Caki2 (cell line): ENCODE measurements at regions not wholly inside any gene's neighbourhood (a gene's known extent, or its start where the extent isn't known, plus 50 kb on each side); places are given as distances from the start of the nearest gene placed in this dataset.

Experiments used
- DNase-seq: peaks from one replicate; pipeline ENCODE4 v3.0.0-alpha.2; 2015; ENCODE audit warnings: low read depth
- in situ Hi-C: cut with HindIII; loops from 2 replicates; pipeline ENCODE4 v1.10.0; 2016; ENCODE audit warnings: low sequenced_read_pairs, low pct_unique_long_range_greater_than_20kb, mixed read lengths

DNA sequence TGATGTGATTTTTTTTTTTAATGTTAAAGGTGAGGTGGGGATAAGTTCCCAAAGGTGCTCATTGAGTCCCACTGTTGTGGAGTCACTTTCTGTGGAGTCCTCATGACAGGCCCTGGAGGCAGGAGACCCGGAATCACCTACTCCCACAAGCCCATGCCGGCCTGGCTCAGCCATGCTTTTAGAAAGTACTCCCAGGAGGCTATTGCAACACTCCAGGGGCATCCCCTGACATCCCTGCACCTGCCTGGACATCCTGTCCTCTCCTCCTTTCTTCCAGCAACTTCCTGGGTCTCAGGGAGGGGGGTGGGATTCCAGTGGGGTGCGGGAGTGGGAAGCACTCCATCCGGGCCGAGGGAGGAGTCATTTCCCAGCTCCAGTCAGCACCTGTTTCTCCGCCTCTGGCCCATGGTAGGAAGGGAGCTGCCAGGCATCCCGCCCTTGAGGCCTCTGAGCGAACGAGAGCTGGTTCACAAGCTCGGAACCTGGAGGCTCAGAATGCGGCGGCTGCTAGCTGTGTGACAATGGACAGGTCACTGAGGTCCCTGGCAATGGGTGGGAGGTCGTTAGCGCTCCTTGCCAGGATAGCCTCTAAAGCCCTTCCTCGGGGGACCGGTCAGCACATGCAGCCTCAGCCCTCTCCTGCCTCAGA lies 163.9 kb upstream of the ID2 start:
- in situ Hi-C loops = no loop called here
- no peak for DNase-seq

DNA sequence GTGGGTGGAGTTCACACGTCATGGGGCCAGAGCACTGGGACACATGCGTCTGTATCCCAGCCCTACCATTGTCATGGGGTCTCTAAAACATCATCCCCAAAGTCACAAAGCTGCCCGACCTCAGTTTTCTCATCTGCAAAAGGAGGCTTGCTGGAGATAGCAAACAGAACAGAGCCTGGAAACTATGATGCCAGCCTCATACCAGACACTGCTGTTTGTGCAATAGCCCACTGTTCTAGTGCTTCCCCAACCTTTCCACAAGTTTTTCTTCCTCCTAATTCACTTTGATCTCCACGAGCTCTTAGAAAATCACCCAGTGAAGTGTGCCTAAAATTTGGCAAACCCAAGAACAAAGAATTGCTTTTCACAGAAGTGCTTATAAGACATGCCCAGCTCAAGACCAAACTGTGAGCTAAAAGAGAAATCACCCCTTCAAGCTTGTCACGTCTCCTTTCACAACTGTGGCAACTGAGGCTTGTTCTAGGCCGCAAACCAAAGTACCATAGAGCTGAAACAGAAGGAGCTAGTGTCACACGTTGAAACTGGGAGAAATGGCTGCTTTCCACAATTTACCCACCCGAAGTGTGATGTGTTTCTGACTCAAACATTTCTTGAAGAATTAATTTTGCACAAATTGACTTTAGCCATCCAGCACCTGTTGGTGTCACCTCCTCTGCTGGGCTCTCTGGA lies 162.7 kb upstream of the ID2 start:
- in situ Hi-C loops = no loop called here
- no peak for DNase-seq

DNA sequence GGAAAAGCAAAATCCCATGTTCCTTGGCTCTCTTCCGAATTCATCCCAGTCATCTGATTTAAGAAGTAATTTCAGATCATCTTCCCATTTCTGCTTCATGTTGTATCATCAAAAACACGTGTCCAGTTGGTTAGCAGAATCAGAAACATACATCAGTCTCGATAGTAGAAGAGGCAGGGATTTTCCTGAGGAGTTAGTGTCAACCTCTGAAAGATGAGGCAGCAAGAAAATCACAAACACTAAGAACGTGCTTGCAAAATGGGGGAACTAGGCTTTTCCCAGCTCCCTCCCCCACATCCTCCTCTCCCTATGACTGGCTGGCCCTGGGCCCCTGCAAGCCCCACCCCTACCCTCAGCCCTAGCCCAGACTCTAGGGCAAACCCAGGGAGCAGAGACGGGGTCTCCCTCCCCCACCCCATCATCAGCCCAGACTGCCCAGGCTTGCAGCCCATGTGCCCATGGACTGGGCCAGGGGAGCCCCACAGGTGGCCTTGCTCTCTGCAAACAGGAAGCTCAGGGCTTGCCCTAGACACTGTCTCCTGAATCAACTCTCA lies 161.0 kb upstream of the ID2 start:
- no peak for DNase-seq
- in situ Hi-C loops = no loop called here

DNA sequence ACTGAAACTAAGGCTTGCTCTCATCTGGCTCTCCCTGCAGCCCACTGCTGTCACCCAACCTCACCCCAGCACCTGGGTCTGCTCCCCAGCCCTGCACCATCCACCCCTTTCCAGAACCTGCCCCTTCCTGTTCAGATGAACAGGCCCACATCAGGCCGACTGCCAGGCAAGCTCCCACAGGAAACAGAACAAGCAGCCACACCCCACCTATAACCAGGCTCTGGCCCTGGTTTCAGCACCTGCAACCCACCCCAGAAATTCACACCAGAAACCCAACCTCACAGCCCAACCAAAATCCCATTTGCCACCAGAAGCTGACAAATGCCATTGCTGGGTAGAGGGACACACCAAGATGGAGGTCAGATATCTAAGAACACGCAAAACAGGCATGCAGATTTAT lies 159.2 kb upstream of the ID2 start:
- no peak for DNase-seq
- in situ Hi-C loops = no loop called here

DNA sequence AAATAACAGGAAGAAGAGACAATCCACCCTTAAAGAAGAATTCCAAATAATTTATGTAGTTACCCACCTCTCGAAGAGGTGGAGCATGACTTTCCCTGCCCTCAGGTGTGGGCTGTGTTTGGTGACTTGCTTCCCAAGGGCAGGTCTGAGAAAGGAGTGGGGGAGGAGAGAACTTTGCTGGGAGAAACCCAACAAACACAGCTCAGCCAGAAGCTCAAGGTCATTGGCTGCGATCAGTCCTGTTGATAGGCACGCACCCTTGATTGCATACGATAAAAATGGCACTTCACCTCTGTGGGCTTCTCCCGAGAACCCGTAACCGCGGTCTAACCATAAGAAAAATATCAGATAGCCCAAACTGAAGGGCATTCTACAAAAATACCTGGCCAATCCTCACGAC lies 157.5 kb upstream of the ID2 start:
- DNase-seq = no peak
- in situ Hi-C loops = no loop called here

DNA sequence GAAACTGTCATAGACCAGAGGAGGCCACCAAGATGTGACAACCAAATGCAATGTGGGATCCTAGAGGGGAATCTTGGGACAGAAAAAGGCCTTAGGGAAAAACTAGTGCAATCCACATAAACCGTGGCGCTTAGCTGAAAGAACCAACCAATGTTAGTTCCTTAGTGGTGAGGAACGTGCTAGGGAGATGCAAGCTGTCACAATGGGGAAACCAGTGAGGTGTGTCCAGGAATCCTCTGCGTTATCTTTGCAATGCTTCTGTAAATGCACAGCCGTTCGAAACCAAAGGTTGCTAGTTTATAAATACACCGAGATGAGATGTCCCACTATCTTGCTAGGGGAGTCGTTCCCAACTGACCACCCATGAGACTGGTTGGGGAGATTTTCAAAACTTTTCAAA lies 157.0 kb upstream of the ID2 start:
- no peak for DNase-seq
- in situ Hi-C loops = no loop called here

DNA sequence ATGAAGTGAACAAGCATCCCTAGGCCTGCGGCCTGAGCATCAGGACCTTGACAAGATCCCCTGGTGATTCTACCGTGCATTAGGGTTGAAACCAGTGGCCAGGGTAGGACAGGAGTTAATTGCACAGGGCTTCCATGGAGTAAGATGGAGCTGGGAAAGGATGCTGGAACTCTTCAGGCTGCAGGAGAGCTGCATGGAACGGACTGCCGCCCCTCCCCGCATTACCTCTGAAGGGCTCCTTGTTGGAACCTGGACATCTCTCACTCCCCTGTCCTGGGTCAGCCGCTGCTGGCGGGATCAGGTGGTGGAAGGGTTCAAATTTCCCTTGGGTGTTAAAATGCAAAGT lies 156.6 kb upstream of the ID2 start:
- in situ Hi-C loops = no loop called here
- no peak for DNase-seq

DNA sequence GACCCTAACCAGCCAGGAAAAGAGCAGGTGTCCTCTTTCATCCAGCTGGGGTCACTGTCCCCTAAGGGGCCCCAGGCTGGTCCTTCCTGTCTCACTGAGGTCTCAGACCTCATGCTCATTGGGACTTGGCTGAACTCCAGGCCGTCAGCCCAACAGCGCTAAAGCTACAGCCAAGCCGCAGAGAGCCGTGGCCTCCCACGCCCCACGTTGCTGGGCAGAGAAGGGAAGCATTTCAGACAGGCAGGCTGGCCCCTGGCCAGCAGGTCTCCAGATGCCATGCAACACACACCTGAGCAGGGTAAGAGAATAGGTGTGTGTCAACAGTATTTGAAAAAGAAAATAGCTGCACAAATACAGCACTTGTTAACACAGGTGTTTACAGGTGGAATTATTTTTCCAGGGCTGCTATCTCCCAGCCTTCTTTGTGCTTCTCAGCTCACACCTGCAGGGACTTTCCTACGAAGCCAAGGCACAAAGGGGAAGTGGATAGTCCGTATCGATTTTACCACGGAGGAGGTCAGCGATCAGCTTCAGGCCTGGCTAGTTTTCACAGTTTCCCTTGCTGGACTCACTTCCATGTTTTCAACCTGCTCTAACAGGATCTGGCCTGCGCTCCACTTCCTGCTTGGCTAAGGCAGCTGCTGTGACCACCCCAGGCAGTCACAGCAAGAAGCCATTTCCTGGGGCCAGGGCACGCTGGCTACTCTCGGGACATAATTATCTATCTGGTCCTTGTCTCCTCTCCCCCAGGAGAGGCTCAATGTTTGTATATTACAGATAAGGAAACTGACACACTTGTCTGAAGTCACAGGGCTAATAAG lies 156.1 kb upstream of the ID2 start:
- in situ Hi-C loops = no loop called here

DNA sequence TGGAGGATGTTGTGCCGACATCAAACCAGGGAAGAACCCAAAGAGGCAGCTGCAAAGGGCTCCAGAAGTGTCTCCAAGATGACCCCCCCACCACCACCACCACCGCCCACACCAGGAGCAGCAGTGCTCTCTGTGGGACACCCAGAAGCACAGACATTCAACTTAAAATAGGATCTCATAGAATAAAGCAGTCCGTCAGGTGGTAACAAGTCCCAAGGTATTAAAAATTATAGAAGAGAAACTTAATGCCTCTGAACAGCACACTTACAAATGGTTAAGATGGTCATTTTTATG lies 155.5 kb upstream of the ID2 start:
- DNase-seq = no peak
- in situ Hi-C loops = no loop called here

More for the DNA sequence above, 156.1 kb upstream of the ID2 start:
- DNase-seq = no peak

DNA sequence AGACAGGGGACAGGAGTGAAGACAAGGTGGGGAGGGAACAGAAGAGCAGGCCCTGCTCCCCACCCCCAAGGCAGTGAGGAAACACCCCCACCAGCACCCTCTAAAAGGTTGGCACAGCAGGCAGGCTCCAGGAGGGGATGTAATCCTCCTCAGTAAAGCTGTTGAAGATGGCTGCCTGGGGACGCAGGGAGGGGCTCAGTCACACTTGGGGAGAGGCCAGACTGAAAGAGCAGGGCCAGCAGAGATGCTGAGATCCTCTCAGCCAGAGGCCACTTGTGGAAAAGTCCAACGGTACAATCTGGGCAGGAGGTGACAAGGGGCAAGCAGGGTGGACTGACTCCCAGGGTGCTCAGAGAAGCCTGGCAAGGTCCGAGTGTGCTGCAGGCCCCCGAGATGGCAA lies 154.8 kb upstream of the ID2 start:
- in situ Hi-C loops = no loop called here

DNA sequence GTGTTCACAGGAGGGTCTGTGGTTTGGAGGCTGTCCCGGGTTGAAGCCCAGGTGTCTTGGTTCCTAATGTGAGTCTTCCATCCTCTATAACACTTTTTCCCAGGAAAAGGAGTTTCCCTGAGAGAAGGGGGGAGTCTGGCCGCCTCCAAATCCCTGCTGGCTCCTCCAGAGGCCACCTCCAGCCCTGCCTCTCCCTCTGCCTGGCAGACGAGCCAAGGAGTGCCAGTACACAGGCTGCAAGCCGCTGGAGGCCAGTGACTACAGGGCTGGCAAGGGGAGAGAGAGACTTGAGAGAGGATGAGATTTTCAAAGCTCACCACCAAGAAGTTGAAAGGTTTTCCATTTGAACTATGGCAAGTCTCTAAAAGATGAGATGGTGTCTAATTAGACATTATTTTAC lies 154.2 kb upstream of the ID2 start:
- in situ Hi-C loops = no loop called here
- no peak for DNase-seq

More for the DNA sequence above, 154.8 kb upstream of the ID2 start:
- DNase-seq = no peak

DNA sequence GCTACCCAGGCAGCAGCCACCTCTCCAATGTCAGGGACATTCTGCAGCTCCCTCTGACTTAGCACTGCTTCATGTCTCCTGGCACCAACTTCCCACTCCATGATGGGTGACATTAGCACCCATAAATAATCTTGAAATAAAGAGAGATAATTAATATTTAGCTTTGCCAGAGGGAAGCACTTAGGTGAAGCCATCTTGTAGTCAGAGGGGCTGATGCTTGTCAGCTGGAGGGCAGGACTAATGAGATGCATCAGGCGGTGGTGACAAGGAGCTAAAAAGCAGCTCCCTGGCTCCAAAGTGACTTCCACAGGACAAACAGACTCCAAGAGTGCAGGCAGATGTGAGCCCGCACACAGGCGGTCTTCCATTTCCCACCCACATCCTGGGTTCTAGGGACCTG lies 153.0 kb upstream of the ID2 start:
- DNase-seq = no peak
- in situ Hi-C loops = no loop called here

DNA sequence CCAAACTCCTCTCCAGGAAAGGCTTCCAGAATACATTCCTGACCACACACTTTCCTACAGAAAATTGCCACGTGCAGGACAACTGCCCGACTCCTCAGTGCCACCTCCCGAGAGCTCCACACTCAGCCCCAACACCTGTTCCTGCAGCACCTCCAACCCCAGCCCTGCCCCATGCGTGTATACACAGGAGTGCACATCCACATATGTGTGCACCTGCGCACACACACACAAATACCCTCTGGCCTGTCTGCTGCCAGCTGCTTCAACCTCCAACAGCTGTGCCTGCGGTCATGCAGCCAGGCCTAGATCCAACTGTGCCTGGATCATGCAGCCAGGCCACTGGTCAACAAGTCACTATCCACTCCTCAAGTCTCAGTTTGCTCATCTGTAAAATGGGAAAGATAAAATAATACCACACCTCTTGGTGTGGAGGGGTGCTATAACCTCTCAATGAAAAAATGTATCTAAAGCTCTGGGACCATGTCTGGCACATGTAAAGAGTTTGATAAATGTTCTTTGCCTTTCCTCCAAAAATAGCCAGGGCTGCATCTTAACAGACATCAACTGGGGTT lies 152.1 kb upstream of the ID2 start:
- in situ Hi-C loops = no loop called here
- DNase-seq = no peak

DNA sequence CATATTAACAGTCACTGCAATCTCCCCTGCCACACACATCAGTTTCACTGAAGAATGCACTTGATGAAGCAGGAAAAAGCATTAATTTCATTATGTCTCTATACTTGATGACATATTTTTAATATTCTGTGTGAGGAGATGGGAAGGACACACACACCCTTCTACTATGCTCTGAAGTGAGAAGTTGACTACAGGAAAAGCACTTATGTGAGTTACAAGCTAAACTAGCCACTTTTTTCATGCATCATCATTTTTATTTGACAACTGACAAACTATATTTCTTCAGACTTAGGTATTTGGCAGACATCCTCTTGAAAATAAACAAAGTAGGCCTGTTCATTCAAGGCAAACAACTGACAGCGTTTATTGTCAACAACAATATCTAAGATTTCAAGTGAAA lies 150.4 kb upstream of the ID2 start:
- in situ Hi-C loops = no loop called here
- DNase-seq = no peak

DNA sequence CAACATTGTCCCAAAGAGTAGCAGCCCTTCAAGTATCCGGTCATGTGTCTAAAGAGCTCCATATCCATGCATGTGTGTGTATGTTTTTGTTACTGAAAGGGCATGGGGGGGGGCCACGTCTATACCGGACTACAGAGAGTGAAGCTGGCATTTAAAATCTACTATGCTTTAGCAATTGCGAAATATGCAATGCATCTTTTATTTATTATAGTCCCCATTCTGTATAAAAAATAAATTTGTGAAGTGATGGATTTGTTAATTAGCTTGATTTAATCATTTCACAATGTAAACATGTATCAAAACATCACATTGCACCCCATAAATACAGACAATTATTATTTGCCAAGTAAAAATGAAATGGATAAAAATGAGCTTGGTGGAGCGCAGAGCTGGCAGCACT lies 149.4 kb upstream of the ID2 start:
- no peak for DNase-seq
- in situ Hi-C loops = no loop called here

DNA sequence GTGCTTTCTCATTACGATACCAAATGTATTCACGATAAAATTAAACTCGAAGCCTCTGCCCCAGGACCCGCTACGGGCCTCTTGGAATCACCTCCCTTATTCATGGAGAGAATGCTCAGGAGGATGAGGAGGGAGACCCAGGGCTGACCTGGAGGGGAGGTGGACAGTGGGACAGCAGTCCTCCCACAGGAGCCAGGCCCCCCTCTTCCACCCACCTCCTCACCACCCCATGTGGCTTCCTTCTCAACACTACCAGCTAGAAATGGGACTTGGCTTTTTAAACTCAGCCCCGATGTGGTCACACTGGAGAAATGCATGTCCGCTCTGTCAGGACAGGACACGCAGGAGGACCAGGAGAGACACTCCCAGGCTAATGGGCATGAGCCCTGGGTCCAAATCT lies 147.9 kb upstream of the ID2 start:
- in situ Hi-C loops = no loop called here
- DNase-seq = no peak

DNA sequence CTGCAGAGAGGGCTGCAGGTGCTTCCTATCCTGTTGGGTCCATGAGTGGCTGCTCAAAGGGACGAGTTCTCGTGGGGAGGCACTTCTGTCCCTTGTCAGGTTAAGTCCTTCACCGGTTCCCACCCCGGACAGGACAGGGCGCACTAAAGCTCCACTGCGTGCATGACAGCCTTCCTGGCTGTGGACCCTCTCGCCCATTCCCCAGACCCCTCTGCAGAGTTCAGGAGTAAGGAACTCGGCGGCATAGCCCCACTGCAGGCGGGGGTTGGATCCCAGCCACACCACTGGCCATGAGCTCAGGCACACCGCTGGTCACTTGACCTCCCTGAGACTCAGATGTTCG lies 147.5 kb upstream of the ID2 start:
- no peak for DNase-seq
- in situ Hi-C loops = no loop called here

DNA sequence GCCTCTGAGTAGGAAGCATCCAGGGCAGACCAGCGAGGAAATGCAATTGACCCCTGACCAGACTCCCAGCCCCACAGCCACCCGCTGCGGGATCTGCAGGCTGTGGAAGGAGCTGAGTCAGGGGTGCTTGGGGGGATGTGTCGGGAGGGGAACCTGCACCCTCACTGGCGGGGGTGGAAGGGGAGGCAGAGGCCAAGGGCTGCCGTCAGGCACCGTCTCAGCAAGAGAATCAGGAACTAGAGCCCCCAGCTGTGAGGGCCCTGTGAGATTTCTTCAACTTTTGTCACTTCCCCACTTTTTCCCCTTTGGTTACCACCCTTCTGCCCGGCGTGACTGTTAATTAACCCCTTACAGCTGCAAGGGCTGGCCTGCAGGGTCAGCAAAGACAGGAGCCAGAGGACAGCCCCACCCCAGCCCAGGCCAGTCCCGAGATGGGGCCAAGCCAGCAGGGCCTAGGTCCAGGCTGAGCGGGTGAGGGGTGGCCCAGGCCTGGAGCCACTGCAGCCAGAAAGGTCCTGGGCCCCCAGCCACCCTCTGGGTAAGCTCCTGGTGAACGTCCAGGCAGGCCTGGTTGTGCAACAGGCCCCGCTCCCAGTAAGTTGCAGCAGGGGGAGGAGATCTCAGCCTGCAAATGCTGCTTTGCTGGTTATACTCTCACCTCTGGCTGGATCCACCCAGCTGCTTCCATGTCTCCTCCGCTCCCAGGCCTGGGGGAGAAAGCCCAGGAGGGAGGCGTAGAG lies 147.0 kb upstream of the ID2 start:
- in situ Hi-C loops = no loop called here
- no peak for DNase-seq

DNA sequence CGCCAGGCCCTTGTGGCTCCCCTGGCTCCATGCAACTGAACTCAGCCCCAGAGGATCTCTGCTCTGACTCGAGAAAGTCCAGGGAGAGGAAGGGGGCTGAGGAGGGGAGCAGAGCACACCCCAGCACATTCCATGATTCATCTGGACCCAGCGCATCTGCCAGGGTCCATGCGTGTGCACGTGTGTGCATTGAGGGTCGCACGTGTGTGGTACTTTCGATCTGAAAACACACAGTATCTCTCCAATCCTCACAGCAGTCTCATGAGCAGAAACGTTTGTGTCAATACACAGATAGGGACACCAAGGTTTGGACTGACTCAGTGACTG lies 146.4 kb upstream of the ID2 start:
- in situ Hi-C loops = no loop called here
- DNase-seq = no peak
